Erythroblast (primary cell): ENCODE measurements at regions not wholly inside any gene's neighbourhood (a gene's known extent, or its start where the extent isn't known, plus 50 kb on each side); places are given as distances from the start of the nearest gene placed in this dataset.
"Not testable (repeated sequence)": the region's sequence is repeated elsewhere in the genome, so short reads cannot be mapped to it uniquely, and the experiment has no call there.

Experiments
- DNase-seq, 2 experiments: peaks; one replicate each; lab custom pipeline; 2025; lab: John Stamatoyannopoulos, UW
- GATA1 ChIP-seq: IDR thresholded peaks from 2 replicates; pipeline ENCODE4 v1.6.1; 2011; ENCODE audit warnings: low read depth, mild to moderate bottlenecking, control low read depth, low read length, moderate library complexity
- POLR2A ChIP-seq: IDR thresholded peaks from 2 replicates; pipeline ENCODE4 v1.6.1; 2011; ENCODE audit warnings: mild to moderate bottlenecking, low read length

GRCh38 chr7:109449760-109450159 lies 880.1 kb downstream of the DNAJB9 start:
- TF ChIP-seq GATA1 (no peak), POLR2A (no peak)
- no peak for DNase-seq

DNA sequence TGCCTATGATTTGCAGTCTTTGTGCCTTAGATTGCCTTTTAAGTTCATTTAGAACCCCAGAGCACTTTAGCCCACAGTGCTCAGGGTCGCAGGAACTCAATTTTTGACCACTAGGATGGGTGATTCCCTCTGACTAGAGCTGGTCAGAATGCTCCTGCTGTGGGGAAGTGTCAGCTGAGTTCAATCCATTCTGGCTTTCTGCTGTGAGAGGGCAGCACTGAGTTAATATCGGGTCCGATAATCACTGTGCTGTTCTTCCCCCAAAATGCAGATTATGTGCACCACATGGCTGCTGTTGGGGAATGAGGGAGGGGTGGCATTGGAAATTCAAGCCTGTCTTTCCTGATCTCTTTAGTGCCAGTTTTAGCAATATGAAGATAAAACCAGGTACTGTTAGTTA lies 886.4 kb downstream of the DNAJB9 start:
- TF ChIP-seq POLR2A: no peak
- no peak for TF ChIP-seq GATA1
- no peak for DNase-seq

DNA sequence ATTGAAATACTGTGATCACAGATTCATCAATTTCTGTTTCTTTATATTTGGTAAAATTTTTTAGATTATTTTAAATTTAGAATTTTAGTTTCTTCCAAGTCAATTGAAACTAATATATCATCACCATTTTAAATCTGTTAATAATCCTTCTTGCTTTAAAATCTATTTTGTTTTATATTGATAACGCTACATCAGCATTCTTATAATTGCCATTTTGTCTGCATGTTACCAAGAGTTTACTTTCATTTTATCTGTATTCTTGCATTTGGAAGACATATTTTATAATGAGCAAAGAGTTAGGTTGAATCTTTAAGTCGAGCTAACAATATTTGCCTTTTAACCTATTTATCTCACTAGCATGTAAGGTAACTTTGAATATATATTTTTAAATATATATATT lies 890.6 kb downstream of the DNAJB9 start:
- no peak for DNase-seq
- TF ChIP-seq POLR2A (no peak), GATA1 (no peak)

DNA sequence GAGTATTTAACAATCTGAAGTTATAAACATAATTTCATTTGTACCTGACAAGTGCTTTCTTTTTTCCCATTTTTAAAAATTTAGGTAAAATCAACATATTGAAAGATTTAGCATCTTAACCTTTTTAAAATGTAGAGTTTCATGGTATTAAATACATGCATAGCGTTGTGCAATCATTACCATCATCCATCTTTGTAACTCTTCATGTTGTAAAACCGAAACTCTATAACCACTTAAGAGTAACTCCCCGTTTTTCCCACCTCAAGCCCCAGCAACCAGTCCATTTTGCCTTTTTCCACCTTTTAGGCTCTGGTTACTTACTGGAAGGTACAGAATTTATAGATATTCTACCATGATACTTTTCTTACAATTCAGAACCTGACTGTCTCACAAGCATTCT lies 892.5 kb downstream of the DNAJB9 start:
- no peak for DNase-seq
- TF ChIP-seq POLR2A (no peak), GATA1 (no peak)

DNA sequence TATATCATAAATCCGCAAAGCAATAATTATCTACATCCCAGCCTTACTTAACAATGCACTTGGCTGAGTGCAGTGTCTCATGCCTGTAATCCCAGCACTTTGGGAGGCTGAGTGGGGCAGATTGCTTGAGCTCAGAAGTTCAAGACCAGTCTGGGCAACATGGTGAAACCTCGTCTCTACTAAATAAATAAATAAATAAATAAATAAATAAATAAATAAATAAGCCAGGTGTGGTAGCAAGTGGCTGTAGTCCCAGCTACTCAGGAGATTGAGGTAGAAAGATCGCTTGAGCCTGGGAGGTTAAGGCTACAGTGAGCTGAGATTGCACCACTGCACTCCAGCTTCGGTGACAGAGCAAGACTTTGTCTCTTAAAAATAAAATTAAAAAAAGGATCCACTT lies 898.1 kb downstream of the DNAJB9 start:
- DNase-seq: not testable (repeated sequence)

- no peak for DNase-seq
- TF ChIP-seq GATA1: no peak
- TF ChIP-seq POLR2A: no peak
These were observed 903.5 kb downstream of the DNAJB9 start for GRCh38 chr7:109473172-109473571.

GRCh38 chr7:109476409-109476808 lies 906.7 kb downstream of the DNAJB9 start:
- no peak for TF ChIP-seq GATA1
- no peak for TF ChIP-seq POLR2A
- DNase-seq: no peak

DNA sequence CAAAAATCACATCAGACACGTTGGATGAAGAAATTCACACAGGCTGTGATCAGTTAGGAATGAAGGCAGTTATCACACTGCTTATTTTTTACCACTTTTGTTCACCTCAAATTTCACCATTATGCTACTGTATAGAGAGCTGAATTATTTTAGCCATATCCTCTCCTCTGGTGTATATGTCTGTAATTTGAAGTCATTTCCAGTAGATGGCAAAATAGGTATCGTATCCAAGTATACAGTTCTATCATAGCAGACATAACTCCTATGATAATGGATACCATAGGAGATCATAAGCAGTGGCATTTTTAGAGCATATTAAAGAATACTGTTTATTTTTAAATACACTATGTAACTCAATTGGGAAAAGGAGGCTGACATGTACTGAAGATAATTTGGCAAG lies 909.7 kb downstream of the DNAJB9 start:
- TF ChIP-seq GATA1 (no peak), POLR2A (no peak)

GRCh38 chr7:109490607-109491006 lies 920.9 kb downstream of the DNAJB9 start:
- not testable (repeated sequence) for DNase-seq

More for the DNA sequence above, 909.7 kb downstream of the DNAJB9 start:
- no peak for DNase-seq

DNA sequence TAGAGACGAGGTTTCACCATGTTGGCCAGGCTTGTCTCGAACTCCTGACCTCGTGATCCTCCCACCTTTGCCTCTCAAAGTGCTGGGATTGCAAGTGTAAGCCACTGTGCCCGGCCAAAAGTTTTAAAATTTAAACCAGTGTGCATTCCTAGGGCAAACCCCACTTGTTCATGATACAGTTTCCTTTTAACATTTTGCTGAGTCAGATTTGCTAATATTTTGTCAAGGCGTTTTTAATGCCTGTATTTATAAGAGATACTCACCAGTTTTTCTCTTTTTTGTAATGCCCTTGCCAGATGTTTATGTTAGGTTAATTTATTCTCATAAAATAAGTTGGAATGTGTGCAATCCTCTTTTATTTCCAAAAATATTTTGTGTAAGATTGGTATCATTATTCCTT lies 927.4 kb downstream of the DNAJB9 start:
- DNase-seq: no peak
- TF ChIP-seq GATA1: no peak
- TF ChIP-seq POLR2A: no peak

DNA sequence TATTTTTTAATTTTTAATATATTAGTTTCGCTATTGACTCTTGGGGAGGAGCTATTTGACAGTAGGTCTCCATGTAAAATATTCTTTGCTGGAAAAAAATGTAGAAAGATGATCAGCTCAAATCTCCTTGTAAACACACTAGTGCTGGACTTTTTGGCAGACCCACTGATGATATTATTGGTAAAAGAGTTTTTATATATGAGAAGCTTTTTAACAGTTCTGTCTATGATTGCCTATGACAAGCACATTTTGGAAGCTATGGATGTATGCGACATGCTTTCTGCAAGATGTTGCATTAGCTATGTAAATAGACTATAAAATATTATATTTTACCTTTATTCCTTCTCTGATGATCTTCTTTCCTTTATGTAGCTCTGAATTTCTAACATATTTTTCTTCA lies 928.5 kb downstream of the DNAJB9 start:
- no peak for DNase-seq
- TF ChIP-seq GATA1 (no peak), POLR2A (no peak)

GRCh38 chr7:109503421-109503820 lies 933.7 kb downstream of the DNAJB9 start:
- TF ChIP-seq GATA1 (no peak), POLR2A (no peak)
- DNase-seq: no peak

DNA sequence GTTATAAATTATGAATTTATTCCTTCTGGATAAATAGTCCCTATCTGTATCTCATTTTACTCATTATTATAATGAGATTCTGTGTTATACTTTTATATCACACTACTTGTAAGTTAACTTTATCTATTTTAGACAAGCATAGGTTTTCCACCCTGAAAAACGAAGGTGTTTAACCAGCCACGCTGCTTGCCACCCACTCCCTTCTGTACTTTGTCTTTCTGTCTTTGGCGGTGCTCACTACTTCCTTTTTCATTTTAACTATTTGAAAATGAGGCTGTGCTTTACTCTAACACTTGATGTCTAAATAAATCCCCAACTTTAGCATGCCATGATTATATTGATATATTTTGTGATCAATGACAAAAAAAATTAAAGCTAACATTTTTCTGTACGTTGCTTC lies 952.9 kb downstream of the DNAJB9 start:
- DNase-seq: no peak
- TF ChIP-seq GATA1: no peak
- TF ChIP-seq POLR2A: no peak

DNA sequence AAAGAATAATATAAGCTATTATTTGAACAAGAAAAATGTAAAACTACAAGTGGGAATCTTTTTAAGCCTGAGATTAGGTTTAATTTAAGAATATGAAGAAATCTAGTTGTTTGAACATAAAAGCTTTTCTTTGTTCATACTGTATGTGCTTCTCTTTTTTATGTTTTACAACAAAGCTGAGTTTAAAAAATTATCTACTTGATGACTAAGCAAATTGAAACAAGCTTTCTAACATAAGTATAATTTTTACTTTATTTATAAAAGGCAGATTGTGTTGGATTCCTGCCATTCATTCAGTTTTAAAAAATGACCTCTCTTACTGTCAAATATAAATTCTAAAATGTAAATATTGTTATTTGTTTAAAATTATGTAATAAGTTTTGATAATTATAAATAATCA lies 958.2 kb downstream of the DNAJB9 start:
- DNase-seq: no peak
- TF ChIP-seq GATA1: no peak
- TF ChIP-seq POLR2A: no peak

DNA sequence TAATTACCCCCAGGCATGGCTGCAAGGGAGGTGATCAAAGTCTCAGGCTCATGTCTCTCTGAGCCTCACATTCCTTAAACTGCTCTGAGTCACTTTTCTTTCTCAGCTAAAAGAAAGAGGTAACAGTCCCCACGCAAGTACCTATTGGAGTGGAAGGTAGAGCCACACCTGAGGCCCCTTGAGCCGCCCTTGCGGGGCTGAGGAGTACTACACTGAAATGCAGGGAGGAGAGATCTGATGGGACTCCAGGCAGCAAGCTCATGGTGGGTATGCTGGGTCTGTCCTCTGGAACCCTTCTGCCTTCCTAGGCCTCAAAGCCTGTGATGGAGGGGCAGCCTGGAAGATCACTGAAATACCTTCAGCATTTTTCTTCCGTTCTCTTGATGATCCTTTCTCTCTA lies 960.0 kb downstream of the DNAJB9 start:
- TF ChIP-seq POLR2A (no peak), GATA1 (no peak)
- DNase-seq: no peak

DNA sequence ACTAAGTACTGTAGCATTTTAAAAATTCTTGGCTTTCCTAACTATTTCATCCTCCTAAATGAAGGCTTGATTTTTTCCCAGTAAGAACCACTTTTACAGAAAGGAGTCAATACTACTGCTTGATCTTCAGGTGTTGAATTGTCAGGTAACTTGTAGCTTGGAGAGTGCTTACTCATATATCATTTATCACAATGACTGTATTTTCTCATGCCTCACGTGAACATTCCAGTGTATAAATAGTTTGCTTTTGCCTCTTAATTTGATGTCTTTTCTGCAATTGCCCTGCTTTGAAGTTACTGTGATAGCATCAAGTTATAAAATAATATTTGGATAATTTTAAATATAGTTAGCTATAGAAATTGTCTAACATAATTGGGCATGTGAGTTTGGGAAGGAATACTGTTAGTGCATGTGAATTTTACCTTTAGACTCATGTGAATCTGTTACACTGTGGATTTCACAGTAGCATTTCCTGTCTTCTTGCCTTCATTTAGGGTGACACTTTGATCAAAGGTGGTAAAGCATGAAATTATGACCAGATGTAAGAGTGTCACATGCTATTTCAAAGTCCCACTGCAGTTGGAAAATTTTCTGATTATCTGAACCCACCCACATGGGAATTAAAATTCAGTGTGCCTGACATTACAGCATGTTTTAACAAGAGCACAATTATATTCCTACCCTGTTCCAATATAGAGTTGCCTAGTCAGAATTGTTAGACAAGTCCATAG lies 962.8 kb downstream of the DNAJB9 start:
- DNase-seq: no peak
- TF ChIP-seq GATA1 (no peak), POLR2A (no peak)
